ENCODE measurements at regions not wholly inside any gene's neighbourhood (a gene's known extent, or its start where the extent isn't known, plus 50 kb on each side); places are given as distances from the start of the nearest gene placed in this dataset.

- TF ChIP-seq CTCF (IDR thresholded peaks at IDR 0.05) (no peak), POLR2A (IDR thresholded peaks at IDR 0.05) (no peak)
Observed at GRCh38 chr6:92756912-92757311, 662.4 kb downstream of the EPHA7 start.
